ENCODE measurements at regions not wholly inside any gene's neighbourhood (a gene's known extent, or its start where the extent isn't known, plus 50 kb on each side); places are given as distances from the start of the nearest gene placed in this dataset.

GRCh38 chr1:43047135-43047534 is 88.5 kb upstream of the SLC2A1 start:
- TF ChIP-seq, protein P1, sequence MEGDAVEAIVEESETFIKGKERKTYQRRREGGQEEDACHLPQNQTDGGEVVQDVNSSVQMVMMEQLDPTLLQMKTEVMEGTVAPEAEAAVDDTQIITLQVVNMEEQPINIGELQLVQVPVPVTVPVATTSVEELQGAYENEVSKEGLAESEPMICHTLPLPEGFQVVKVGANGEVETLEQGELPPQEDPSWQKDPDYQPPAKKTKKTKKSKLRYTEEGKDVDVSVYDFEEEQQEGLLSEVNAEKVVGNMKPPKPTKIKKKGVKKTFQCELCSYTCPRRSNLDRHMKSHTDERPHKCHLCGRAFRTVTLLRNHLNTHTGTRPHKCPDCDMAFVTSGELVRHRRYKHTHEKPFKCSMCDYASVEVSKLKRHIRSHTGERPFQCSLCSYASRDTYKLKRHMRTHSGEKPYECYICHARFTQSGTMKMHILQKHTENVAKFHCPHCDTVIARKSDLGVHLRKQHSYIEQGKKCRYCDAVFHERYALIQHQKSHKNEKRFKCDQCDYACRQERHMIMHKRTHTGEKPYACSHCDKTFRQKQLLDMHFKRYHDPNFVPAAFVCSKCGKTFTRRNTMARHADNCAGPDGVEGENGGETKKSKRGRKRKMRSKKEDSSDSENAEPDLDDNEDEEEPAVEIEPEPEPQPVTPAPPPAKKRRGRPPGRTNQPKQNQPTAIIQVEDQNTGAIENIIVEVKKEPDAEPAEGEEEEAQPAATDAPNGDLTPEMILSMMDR (conservative IDR thresholded peaks at IDR 0.05; ENCODE audit: low read depth in 2 of 2) = no peak
- no peak for TF ChIP-seq ZNF462 (CRISPR knock-in tag; IDR thresholded peaks at IDR 0.05)
- no peak for TF ChIP-seq EZH2 (IDR thresholded peaks at IDR 0.05; ENCODE audit: low read depth, unreplicated experiment)
- TF ChIP-seq POLR2AphosphoS5 (IDR thresholded peaks at IDR 0.05; ENCODE audit: low read depth) = no peak
- no peak for TF ChIP-seq EZH2phosphoT487 (IDR thresholded peaks at IDR 0.05; ENCODE audit: unreplicated experiment)
- no peak for TF ChIP-seq ZNF114 (CRISPR knock-in tag; IDR thresholded peaks at IDR 0.05)
- no peak for TF ChIP-seq STAT1 (IDR thresholded peaks at IDR 0.05; ENCODE audit: unreplicated experiment)
- TF ChIP-seq, protein P2, sequence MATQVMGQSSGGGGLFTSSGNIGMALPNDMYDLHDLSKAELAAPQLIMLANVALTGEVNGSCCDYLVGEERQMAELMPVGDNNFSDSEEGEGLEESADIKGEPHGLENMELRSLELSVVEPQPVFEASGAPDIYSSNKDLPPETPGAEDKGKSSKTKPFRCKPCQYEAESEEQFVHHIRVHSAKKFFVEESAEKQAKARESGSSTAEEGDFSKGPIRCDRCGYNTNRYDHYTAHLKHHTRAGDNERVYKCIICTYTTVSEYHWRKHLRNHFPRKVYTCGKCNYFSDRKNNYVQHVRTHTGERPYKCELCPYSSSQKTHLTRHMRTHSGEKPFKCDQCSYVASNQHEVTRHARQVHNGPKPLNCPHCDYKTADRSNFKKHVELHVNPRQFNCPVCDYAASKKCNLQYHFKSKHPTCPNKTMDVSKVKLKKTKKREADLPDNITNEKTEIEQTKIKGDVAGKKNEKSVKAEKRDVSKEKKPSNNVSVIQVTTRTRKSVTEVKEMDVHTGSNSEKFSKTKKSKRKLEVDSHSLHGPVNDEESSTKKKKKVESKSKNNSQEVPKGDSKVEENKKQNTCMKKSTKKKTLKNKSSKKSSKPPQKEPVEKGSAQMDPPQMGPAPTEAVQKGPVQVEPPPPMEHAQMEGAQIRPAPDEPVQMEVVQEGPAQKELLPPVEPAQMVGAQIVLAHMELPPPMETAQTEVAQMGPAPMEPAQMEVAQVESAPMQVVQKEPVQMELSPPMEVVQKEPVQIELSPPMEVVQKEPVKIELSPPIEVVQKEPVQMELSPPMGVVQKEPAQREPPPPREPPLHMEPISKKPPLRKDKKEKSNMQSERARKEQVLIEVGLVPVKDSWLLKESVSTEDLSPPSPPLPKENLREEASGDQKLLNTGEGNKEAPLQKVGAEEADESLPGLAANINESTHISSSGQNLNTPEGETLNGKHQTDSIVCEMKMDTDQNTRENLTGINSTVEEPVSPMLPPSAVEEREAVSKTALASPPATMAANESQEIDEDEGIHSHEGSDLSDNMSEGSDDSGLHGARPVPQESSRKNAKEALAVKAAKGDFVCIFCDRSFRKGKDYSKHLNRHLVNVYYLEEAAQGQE (IDR thresholded peaks at IDR 0.05; ENCODE audit: unreplicated experiment) = no peak
- TF ChIP-seq, protein P3, sequence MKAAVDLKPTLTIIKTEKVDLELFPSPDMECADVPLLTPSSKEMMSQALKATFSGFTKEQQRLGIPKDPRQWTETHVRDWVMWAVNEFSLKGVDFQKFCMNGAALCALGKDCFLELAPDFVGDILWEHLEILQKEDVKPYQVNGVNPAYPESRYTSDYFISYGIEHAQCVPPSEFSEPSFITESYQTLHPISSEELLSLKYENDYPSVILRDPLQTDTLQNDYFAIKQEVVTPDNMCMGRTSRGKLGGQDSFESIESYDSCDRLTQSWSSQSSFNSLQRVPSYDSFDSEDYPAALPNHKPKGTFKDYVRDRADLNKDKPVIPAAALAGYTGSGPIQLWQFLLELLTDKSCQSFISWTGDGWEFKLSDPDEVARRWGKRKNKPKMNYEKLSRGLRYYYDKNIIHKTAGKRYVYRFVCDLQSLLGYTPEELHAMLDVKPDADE (IDR thresholded peaks at IDR 0.05) = no peak
- TF ChIP-seq CREB1 (CRISPR knock-in tag; IDR thresholded peaks at IDR 0.05; ENCODE audit: low read depth) = no peak
- no peak for TF ChIP-seq JUNB (IDR thresholded peaks at IDR 0.05; ENCODE audit: unreplicated experiment)
- no peak for TF ChIP-seq NANOG (IDR thresholded peaks at IDR 0.05; ENCODE audit: borderline replicate concordance)
- no peak for TF ChIP-seq ZNF331 (CRISPR knock-in tag; IDR thresholded peaks at IDR 0.05; ENCODE audit: low read depth)
